ENCODE measurements at regions not wholly inside any gene's neighbourhood (a gene's known extent, or its start where the extent isn't known, plus 50 kb on each side); places are given as distances from the start of the nearest gene placed in this dataset.

DNA sequence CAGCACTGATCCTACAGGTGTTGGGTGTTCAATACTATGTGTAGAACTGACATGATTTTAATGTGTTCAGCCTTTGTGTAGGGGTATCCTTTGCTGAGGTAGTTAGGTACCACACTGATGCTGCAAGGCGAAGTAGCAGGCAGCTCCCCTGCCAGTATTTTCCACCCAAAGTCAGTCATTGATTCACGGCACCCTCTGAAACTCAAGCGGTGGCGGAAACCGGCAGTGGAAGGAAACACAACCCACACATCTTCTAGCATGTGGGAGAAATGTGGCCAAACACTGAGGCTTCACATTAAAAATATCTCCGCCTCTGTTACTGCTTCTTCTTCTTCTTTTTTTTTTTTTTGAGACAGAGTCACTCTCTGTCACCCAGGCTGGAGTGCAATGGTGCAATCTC is 126.3 kb downstream of the AASDH start:
- TF ChIP-seq, protein P1, sequence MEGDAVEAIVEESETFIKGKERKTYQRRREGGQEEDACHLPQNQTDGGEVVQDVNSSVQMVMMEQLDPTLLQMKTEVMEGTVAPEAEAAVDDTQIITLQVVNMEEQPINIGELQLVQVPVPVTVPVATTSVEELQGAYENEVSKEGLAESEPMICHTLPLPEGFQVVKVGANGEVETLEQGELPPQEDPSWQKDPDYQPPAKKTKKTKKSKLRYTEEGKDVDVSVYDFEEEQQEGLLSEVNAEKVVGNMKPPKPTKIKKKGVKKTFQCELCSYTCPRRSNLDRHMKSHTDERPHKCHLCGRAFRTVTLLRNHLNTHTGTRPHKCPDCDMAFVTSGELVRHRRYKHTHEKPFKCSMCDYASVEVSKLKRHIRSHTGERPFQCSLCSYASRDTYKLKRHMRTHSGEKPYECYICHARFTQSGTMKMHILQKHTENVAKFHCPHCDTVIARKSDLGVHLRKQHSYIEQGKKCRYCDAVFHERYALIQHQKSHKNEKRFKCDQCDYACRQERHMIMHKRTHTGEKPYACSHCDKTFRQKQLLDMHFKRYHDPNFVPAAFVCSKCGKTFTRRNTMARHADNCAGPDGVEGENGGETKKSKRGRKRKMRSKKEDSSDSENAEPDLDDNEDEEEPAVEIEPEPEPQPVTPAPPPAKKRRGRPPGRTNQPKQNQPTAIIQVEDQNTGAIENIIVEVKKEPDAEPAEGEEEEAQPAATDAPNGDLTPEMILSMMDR (conservative IDR thresholded peaks at IDR 0.05; ENCODE audit: low read depth, low read length): no peak
- no peak for TF ChIP-seq EZH2 (IDR thresholded peaks at IDR 0.05; ENCODE audit: borderline replicate concordance, low read depth, low read length, poor library complexity, severe bottlenecking)
